ENCODE measurements at regions not wholly inside any gene's neighbourhood (a gene's known extent, or its start where the extent isn't known, plus 50 kb on each side); places are given as distances from the start of the nearest gene placed in this dataset.

- no peak for TF ChIP-seq CTCF (IDR thresholded peaks at IDR 0.05; ENCODE audit: low read depth, low read length)
These were observed 129.9 kb upstream of the RGMB start for GRCh38 chr5:98643569-98643968.

DNA sequence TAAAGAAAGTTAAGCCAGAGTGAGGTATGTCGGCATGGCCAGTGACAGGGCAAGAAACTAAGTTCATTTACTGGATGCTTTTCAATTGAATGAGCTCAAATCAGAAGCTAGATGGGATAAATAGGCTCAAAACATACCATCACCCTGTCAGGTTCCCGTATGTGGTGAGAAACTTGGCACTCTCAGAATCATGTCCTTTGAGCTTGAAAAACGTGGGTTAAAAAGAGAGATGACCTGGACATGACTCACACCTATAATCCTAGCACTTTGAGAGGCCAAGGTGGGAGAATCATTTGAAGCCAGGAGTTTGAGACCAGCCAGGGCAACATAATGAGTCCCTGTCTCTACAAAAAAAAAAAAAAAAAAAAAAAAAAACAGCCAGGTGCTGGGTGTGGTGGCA is 121.7 kb upstream of the RGMB start:
- no peak for DNase-seq (ENCODE audit: extremely low read depth, low read depth)
- TF ChIP-seq CTCF (IDR thresholded peaks at IDR 0.05; ENCODE audit: low read depth, low read length) = no peak

More at GRCh38 chr5:98643569-98643968, 129.9 kb upstream of the RGMB start:
- DNase-seq (ENCODE audit: extremely low read depth, low read depth) = no peak

- DNase-seq (ENCODE audit: extremely low read depth, low read depth) = no peak
- no peak for TF ChIP-seq CTCF (IDR thresholded peaks at IDR 0.05; ENCODE audit: low read depth, low read length)
These were observed 117.2 kb upstream of the RGMB start for GRCh38 chr5:98656125-98656795.

GRCh38 chr5:98656796-98657195 is 116.7 kb upstream of the RGMB start:
- no peak for TF ChIP-seq CTCF (IDR thresholded peaks at IDR 0.05; ENCODE audit: low read depth, low read length)
- DNase-seq (ENCODE audit: extremely low read depth, low read depth) = no peak

DNA sequence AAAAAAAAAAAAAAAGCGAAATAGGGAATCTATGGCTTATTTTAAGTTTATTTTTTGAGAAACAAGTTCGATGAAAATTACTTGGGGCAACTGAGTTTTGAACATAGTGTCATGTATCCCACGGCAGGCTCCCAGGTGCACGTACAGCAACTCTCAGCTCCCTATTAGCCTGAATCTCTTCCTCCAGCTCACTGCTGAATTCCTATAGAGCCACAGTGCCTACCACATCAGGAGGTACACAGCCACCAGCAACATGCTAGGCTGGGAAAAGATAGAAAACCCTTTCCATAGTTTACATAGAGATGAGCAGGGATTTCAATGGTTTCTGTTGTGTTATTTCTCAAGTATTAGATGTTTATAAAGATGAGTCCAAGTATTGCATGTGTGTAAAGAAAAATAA is 115.9 kb upstream of the RGMB start:
- DNase-seq (ENCODE audit: extremely low read depth, low read depth) = no peak
- no peak for TF ChIP-seq CTCF (IDR thresholded peaks at IDR 0.05; ENCODE audit: low read depth, low read length)

DNA sequence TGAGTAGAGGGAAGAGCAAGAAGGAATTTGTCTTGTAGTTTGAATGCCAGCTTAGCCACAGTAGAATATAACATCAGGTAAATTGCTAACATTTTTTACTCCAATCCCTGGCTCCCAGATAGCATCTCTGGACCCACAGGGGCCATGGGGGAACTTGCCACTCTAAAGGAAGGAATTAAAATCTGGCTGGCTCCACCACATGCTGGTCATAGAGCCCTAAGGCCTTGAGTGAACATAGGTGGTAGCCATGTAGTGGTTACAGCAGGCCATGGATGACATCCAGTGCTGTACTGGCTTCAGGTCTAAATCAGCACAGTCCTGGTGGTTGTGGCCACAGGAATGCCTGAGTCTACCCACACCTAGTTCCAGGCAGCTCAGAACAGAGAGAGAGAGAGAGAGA is 109.9 kb upstream of the RGMB start:
- DNase-seq (ENCODE audit: extremely low read depth, low read depth) = no peak

GRCh38 chr5:98664736-98665135 is 108.7 kb upstream of the RGMB start:
- no peak for TF ChIP-seq CTCF (IDR thresholded peaks at IDR 0.05; ENCODE audit: low read depth, low read length)
- no peak for DNase-seq (ENCODE audit: extremely low read depth, low read depth)

More for the DNA sequence above, 109.9 kb upstream of the RGMB start:
- TF ChIP-seq CTCF (IDR thresholded peaks at IDR 0.05; ENCODE audit: low read depth, low read length) = no peak

Data from AG09319 (cell line).